8988T (cell line): ENCODE measurements at regions not wholly inside any gene's neighbourhood (a gene's known extent, or its start where the extent isn't known, plus 50 kb on each side); places are given as distances from the start of the nearest gene placed in this dataset.
"Not testable (repeated sequence)": the region's sequence is repeated elsewhere in the genome, so short reads cannot be mapped to it uniquely, and the experiment has no call there.

ENCODE experiments used
- DNase-seq: peaks from one replicate; pipeline ENCODE4 v3.0.0; 2011

DNA sequence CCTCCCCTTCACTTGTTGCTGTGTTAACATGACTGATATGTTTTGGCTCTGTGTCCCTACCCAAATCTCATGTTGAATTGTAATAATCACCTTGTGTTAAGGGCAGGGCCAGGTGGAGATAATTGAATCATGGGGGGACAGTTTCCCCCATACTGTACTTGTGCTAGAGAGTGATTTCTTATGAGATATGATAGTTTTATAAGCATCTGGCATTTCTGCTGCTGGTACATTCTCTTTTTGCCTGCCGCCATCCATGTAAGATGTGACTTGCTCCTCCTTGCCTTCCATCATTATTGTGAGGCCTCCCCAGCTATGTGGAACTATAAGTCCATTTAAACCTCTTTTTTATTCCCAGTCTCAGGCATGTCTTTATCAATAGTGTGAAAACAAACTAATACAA is 185.0 kb downstream of the TBX18 start:
- DNase-seq, result no peak

DNA sequence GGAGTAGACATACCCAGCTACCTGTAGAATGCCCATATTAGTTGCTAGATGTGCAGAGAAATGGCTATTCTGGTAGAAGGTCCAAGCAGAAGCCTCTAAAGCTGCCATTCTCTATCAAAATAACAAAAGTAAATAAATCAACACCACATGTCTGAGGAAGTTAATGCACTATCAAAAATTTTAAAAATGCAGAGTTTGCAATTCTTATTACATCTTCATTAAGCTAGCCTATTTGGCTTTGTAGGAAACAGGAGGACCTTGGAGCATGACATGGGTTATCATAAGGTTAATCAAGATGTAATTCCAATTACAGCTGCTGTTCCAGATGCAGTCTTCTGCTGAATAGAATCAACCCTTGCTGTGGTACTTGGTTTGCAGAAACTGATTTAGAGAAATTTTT is 188.4 kb downstream of the TBX18 start:
- DNase-seq, result no peak

DNA sequence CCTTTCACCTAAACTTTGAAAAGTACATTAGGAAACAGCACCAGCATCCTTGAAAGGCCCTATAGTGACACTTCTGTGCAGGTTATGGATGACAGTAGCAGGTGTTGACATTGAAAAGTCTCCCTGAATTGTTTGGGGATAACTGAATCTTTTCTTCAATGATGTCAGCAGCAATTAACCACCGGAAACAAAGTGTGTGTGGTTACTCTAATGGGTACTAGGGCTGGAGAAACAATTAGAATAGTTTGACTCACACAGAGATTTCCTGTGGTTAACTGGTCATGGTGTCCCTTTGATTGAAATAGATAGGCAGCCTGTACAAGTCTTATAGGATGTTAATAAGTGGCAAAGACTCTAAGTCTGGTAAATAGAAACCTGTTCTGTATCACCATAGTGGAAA is 189.1 kb downstream of the TBX18 start:
- DNase-seq, result no peak

DNA sequence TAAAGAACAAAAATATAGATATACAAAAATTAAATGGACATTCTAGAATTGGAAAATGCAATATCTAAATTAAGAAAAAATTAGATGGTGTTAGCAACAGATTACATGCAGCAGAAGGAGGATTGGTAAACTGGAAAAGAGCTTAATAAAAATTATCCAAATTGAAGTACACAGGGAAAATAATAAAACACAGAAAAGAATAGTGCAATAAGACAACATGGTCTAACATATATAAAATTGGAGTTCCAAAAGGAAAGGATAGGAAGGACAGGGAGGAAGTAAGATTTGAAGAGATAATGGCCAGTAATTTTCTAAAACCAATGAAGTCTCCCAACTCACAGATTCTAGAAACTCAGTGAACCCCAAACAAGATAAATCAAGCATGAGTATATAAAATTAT is 194.5 kb downstream of the TBX18 start:
- DNase-seq, result no peak

DNA sequence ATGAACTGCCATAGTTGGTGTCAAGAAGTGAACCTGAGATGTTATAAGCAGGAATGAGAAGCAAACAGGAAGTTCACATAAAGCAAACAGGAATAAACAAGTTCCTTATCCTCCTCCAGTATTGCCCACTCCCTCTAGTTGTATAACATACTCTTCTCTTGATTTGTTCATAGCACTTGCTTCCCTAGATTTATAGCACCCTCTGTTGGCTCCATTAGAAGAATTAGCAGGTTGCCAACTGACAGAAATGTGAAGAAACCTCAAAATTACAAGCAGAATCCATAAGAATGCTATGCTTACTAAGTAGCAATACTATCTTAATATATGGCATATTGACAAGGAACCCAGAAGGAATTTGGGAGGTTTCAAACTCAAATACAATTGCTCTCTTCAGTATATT is 195.4 kb downstream of the TBX18 start:
- no peak for DNase-seq

DNA sequence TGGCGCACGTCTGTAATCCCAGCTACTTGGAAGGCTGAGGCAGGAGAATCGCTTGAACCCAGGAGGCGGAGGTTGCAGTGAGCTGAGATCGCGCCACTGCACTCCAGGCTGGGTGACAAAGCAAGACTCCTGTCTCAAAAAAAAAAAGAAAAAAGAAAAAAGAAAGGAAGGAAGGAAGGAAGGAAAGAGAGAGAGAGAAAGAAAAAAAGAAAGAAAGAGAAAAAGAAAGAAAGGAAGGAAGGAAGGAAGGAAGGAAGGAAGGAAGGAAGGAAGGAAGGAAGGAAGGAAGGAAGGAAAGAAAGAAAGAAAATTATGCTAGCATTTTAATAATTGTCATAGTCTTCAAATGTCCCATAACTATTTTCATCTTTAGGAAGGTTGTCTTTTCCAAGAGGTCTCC is 198.7 kb downstream of the TBX18 start:
- DNase-seq, result not testable (repeated sequence)

DNA sequence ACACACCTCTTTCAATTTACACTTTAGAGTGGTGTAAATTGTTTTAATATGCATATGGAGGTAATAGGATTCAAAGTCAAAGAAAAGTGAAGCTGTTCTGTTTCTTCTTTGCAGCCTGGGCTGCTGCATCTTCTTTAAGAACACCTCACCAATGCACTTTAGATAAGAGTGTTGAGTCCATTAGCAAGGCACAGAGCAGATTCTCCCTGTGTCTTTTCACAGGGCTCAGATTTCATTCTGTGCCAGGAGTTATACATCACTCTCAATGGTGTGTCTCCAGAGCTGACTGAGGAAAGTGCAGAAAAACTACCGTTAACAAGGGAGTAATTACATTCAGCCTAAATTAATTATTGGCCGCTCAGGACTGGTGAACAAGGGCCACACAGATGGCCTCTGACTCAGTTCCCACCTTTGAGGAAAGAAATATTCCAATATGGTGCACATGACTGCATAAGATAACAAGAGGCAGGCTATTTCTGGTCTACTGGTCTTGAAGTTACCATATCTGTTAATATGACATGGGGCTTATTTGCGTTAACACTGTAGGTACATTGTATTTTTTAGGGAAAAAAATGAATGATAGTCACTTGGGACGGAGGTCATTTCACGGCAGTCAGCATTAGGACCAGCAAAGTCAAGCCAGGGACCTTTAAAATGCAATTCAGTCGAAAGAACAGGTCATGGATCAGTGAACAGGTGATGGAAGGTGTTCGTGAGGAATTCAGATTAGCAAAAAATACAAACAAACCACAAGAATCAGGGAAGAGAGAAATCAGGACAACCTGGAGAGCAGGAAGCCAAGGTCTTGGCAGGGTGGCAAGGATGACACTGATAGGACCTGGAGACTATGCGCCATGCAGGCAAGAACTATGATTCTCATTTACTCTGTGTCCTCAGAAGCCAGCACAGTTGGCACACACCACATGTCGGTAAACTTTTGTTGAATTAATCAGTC is 203.7 kb downstream of the TBX18 start:
- no peak for DNase-seq

DNA sequence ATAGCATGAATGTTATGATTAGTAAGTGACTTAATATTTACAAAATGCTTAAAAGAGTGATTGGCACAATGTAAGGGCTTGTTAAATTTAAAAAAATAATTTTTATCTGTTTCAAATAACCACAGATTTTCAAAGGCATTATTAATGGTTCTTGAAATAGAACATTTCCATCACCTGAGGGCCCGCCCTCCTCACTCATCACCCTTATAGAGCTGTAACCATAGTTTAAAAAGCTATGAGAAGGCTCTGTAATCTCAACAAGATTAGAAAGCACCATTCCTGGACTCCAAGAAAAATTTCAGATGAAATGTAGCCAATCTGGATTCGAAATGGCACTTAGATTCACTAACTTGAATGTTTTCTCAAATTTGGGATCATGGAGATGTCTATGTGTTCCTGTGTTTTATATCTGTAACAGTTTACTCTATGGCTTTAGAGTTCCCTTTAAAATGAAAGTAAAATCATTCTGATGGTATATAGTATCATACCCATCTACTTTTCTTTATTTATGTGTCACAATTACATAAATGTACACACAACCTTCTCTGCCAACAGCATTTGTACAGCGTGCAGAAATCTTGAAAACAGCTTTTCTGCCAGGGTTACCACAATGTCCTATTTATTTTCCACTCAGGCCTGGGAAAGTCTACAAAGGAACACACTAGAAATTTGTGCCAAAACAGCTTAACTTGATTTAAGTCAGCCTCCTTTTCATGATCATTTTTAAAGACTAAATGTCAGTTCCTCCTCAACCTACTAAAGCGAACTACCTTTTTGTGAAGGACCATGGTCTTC is 207.7 kb downstream of the TBX18 start:
- no peak for DNase-seq

DNA sequence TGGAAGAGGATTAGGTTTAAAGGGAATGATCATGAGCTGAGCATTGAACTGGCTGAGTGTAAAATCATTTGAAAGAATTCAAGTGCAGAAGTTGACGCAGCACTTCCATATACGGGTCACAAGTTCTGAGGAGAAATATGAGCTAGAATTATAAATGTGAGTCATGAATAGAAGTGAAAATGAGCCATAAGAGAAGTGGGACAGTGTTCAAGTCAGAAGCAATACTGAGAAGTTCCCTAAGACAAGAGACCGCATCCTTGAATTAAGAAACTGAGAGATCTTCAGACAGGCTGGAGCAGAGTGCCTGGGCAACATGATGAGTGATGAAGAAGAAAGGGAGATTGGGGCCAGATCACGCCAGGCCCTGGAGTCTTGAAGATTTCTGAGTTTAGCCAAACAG is 209.7 kb downstream of the TBX18 start:
- DNase-seq, result no peak

DNA sequence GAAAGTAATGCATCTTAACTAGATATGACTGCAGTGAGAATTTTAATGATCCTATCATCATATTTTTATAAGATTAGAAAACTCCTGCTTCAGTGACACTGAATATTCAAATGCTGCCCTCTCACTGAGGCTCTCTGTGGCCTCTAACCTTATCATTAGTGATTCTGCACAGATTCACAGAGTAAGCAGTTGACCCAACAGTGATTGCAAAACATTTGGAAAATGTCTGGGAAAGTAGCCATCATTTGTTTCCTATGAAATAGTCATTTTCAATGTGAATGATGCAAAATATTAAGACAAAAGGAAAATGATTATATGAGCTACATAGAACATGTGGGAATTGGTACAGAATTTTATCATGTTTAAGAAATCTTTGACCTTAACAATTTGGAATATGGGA is 210.3 kb downstream of the TBX18 start:
- no peak for DNase-seq

DNA sequence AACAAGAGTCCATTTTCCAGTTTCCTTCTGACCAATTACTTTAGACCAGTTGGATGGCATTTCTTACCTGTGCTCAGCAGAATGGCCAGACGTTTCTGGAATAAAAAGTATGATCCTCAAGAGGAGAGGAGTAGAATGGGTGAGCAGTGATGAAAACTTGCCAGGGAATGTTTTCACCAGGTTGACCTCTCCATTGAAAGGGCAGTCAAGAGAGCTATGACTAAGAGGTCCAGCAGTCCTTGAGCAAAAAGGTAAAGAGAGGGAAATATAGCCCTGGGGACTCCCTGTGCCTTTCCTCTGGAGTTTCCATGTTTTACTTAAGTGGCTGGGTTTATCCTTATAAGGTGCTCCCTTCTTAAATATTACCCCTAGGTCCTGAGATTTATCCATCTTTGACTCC is 210.9 kb downstream of the TBX18 start:
- DNase-seq, result no peak

DNA sequence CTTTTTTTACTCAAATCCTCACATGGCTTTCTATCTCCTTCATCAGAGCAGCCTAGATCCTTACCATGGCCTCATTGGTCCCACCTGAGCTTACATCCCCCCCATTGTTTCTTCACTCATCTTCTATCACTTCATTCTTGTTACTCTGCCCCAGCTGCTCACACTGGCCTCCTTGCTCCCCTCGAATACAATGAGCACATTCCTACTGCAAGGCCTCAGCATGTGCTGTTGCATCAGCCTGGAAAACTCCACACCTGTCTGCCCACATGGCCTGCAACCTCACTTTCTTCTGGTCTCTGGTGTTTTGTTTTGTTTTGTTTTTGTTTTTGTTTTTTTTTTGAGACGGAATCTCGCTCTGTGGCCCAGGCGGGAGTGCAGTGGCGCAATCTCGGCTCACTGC is 212.6 kb downstream of the TBX18 start:
- no peak for DNase-seq

DNA sequence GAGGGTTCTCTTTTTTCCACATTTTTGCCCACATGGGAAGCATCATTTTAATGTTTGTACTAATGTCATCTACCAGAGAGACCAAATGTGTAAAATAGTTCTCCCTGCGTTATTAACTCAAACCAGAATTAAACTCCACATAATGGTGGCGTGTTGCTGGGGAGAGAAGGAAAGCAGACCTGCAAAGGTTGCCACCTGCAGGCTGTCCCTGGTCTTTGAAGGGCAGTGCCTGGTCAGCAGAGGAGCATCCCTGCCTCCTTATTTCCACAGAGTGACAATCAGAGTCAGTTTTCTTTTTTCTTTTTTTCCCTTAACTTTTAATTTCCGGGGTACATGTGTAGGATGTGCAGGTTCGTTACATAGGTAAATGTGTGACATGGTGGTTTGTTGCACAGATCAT is 214.5 kb downstream of the TBX18 start:
- DNase-seq, result no peak

DNA sequence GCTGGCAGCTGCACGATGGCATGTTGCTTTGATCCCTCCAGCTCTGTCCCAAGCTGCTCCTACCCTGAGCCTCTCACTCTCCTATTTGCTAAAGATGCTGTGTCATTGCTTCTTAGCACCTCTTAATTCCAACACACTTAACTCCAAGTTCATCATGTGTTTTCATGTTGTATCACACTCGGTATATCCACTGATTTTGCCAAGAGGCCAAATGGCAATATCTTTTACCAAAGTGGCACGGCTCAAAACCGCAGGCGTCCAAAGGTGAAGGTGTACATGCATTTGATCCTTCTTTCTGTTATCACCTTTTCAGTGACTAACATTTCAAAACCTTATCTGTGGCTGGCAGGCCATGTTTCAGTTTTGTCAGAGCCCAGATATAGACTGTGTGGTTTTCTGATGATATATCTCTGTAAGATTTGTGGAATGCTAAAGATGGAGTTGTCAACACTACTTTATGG is 217.0 kb downstream of the TBX18 start:
- DNase-seq, result no peak

DNA sequence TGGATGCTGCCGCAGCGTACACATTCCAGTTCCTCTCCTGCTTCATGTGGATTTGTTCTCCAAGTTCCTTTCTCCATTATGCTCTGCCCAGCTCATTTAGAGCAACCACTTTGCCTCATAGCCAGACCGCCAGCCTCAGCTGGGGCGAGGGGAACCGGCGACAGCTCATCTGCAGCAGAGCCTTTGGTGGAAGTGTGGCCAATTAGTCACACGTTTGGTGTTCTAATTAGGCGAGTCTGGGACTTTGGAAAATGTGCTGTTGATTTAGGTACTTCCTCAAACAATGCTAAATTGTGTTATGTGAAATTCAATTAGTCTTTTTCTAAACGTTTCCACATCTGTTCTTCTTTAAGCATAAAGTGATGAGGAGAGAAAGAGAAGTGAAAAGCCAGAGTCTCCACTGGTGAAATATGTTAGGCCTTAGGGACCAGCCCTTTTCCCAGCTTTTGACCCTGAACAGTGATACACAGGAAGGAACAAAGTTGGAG is 217.9 kb downstream of the TBX18 start:
- DNase-seq, result no peak

DNA sequence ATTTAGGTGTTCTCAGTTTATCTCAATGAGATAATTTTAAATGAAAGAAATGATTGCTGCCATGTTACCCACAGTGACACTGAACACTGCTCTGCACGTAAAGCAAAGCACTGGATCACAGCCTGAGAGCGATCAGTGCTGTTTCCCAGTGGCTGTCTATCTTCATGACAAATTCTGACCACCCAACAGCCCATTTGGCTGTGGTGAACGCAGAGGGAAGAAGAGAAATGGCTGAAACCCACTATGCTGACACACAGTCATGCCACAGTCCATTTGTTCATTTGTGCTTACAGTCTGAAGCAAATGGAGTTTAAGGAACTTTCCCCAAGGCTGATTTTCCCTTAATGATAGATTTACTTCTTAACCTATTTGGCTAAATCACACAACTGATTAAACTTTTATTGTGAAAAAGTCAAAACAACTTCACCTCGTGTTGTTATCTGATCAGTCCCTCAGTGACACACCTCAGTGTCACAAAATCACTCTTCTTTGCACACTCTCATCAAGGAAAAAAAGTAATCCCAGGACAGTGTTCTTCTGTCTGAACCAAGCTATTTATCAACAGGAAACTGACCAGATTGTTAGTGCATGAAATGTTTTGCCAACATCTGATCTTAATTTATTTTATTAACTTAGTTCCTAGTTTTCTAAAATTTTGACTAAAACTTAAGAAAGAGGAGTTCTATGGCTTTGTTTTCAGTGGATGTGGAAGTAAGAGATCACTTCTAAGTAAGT is 225.1 kb downstream of the TBX18 start:
- no peak for DNase-seq

DNA sequence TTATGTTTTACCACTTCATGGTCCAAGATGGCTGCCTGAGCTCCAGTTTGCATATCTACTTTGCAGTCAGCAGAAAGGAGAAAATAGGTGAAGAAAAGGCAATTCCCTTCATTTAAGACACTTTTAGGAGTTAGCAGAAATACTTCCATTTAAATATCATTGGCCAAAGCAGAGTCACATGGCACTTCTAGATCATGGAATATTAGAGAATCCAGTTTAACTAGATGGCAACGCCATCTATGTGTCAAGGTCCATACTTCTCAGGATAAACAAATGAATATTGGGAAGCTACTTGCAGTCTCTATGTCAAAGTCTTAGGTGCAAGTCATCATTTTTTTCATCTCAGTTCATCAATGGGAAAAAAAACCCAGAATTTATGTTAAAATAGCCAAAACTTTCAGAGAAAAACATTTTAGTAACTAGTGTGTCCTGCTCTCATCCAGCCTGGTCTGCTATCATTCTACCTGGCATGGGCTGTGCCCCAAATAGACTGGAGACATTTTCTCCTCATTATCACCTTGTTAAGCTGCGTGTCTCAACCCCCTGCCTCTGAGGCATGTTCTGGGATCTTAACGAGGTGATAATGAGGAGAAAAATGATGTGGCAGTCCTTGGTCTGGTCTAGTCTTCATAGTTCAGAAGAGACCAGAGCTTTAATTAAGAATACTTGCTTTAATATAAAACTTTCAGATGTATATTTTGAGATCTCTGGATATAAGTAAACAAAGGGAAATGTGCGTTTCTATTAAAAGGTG is 227.3 kb downstream of the TBX18 start:
- DNase-seq, result no peak

DNA sequence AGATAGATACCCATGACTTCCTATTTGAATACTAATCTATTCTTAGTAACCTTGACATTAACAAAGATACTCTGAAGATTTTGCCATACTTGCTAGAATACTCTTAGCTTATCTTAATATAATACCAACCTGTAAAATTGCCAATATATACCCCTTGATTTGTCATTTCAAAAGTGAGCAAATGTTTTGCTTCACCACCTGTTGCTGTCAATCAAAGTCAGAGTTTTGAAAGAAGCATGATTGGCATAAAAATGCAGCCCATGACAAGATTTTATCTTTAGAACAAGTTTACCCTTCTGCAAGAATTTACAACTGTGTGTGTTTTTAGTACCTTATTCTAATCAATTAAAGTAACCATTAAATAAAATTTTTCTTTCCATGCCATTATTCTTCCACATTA is 236.2 kb downstream of the TBX18 start:
- DNase-seq, result no peak

DNA sequence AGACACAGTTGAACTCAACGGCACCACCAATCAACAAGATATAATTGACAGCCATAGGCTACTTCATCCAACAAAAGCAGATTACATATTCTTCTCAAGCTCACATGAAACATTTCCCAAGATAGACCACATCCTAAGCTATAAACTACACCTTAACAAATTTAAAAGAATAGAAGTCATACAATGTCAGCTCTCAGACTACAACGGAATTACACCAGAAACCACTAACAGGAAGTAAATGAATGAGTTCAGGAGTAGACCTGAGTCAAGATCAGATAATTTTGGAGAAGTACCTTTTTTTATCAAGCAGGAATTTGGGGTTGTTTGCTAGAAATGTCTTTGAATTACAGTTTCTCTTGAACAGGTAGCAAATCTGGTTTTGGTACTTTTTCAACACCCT is 237.8 kb downstream of the TBX18 start:
- no peak for DNase-seq

DNA sequence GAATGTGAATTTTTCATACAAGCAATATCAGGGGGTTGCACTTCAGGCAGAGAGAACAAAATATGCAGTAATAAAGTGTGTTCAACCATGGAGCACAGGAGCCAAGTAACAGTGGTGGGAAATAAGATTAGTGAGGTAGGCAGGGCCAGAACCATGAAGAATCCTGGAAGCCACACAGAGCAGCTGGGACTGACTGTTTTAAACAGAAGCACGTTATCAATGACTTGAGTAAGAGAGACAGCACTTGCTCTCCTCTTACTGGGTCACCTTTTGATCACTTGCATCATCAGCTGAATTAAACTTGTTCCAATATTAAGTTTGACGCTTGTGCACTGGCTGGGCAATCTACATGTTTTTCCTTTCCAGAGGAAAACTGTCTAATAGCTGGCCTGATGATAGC is 238.5 kb downstream of the TBX18 start:
- no peak for DNase-seq

DNA sequence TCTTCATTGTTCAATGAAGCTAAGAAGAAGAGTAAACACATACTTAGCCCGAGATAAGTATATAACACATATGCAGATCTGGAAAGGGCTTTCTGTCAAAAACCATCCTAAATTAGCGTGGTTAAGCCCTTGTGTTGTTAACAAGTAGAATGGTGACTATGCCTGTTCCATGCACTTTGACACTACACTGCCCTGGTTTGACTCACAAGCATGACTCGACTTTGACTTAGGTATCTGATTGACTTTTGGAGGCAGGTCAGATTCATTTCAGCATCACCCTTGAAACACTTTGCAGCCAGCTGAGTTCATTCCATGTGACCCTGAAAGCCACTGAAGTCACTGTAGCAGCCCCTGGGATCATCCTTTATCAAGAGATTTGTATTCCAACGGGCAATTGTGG is 239.8 kb downstream of the TBX18 start:
- DNase-seq, result no peak

DNA sequence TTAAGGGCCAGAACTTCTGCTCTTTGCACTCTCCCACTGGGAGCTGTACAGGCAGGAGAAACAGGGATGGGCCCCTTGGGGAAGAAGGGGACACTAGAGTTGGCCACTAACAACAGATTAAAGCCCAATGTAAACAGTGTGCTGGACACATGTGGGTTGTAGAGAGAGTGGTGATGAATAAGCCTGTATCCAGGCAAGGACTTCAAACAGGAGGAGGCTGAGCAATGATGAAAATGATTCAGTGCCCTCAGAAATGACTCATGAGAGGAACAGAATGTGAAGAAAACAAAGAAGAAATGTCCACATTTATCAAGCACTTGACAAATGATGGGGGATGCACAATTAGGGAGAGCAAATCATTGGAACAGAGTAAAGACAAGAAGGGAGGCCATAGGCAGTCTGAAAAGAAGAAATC is 242.3 kb downstream of the TBX18 start:
- no peak for DNase-seq
